PFSK-1 (cell line): ENCODE measurements at regions not wholly inside any gene's neighbourhood (a gene's known extent, or its start where the extent isn't known, plus 50 kb on each side); places are given as distances from the start of the nearest gene placed in this dataset.

Experiments used
- FOXP2 ChIP-seq: optimal IDR thresholded peaks from 2 replicates; pipeline ENCODE3; 2011; ENCODE audit warnings: borderline replicate concordance, control low read depth, inconsistent platforms; ENCODE audit not compliant: insufficient read depth; ENCODE audit errors: extremely low read length, extremely low read depth
- POLR2AphosphoS5 ChIP-seq: IDR thresholded peaks from 2 replicates; pipeline ENCODE4 v1.6.1; 2012; ENCODE audit warnings: low read depth, mild to moderate bottlenecking, control low read depth, low read length, moderate library complexity
- REST ChIP-seq, 2 experiments: IDR thresholded peaks; 2 replicates each; pipeline versions ENCODE4 v1.6.1 to v1.8.0; 2011 to 2012; ENCODE audit warnings: low read depth in 2 of 2, low read length in 2 of 2, control low read depth in 1 of 2, inconsistent platforms in 1 of 2, mild to moderate bottlenecking in 1 of 2, moderate library complexity in 1 of 2; ENCODE audit not compliant: insufficient read depth in 1 of 2
- SIN3A ChIP-seq: IDR thresholded peaks from 2 replicates; pipeline ENCODE4 v1.6.1; 2012; ENCODE audit warnings: mild to moderate bottlenecking, low read length, moderate library complexity, borderline replicate concordance; ENCODE audit not compliant: insufficient read depth
- TAF1 ChIP-seq: IDR thresholded peaks from 2 replicates; pipeline ENCODE4 v1.6.1; 2012; ENCODE audit warnings: low read length, control low read depth, borderline replicate concordance; ENCODE audit not compliant: insufficient read depth

GRCh38 chr20:48461735-48462119, 366.1 kb downstream of the PREX1 start:
- TF ChIP-seq REST (IDR thresholded peaks at IDR 0.05; ENCODE audit: insufficient read depth in 1 of 2, low read depth in 2 of 2, low read length in 2 of 2) (no peak), SIN3A (no peak), TAF1 (no peak), POLR2AphosphoS5 (no peak), FOXP2 (no peak)
